Psoas muscle (tissue), 7 donors: ENCODE measurements at regions not wholly inside any gene's neighbourhood (a gene's known extent, or its start where the extent isn't known, plus 50 kb on each side); places are given as distances from the start of the nearest gene placed in this dataset.

ENCODE experiments used
- ATAC-seq, 4 donors: fragments of 200-7000 bp; cut with Tn5 transposase; one replicate each; pipeline ENCODE4 v1.9.1; 2020; ENCODE audit warnings: moderate library complexity in 3 of 4, mild to moderate bottlenecking in 2 of 4
- DNase-seq, 2 donors: peaks; one replicate each; pipeline ENCODE4 v3.0.0-alpha.2; 2020
- H3K27ac ChIP-seq: fragments of 200-600 bp; one replicate; pipeline ENCODE4 v1.8.0; 2022
- H3K27me3 ChIP-seq, 3 donors: fragments of 200-600 bp in 1 of 3; one replicate each; pipeline versions ENCODE4 v1.6.1 to v1.8.0; 2013 to 2022; ENCODE audit warnings: low read length in 2 of 3, mild to moderate bottlenecking in 2 of 3, moderate library complexity in 1 of 3; ENCODE audit not compliant: insufficient read depth in 3 of 3
- H3K36me3 ChIP-seq, 2 donors: fragments of 200-600 bp in 1 of 2; one replicate each; pipeline versions ENCODE4 v1.6.1 to v1.8.0; 2013 to 2022; ENCODE audit warnings: low read depth in 1 of 2, mild to moderate bottlenecking in 1 of 2, moderate library complexity in 1 of 2; ENCODE audit not compliant: insufficient read depth in 1 of 2
- H3K4me1 ChIP-seq: fragments of 200-600 bp; one replicate; pipeline ENCODE4 v1.8.0; 2022
- H3K4me3 ChIP-seq: fragments of 200-600 bp; one replicate; pipeline ENCODE4 v1.8.0; 2022; ENCODE audit warnings: mild to moderate bottlenecking
- H3K9me3 ChIP-seq: fragments of 200-600 bp; one replicate; pipeline ENCODE4 v1.8.0; 2022
- CTCF ChIP-seq: fragments of 200-600 bp; IDR thresholded peaks from one replicate; pipeline ENCODE4 v1.8.0; 2022; ENCODE audit warnings: antibody characterized with exemption
- WGBS, 3 donors: extraction: QIAGEN DNeasy Blood & Tissue Kit; methylation state at CpG; one replicate each; pipeline versions ENCODE4 v1.1.6 to v1.1.7; 2013; 5-methylcytosine and 5-hydroxymethylcytosine counted together
- intact Hi-C, 2 donors: fragments of 100-400 bp; cut with DNase I; formaldehyde crosslinking; loops; one replicate each; pipeline versions ENCODE4 v1.11.0 to v1.14.2; 2022
- donor health status: healthy with polysubstance abuse.
- donor health status: DM: no; HTN: no; CAD: no; lungs with moderate emphysema.
- donor health status: Bipolar disorder and iron deficiency.
- donor health status: healthy.
- donor health status: DM: yes; HTN: yes; CAD: no.
- donor health status: DM: no; HTN: no; CAD: no.
- donor health status: DM: yes; HTN: yes; CAD: no.

- WGBS, 3 donors, result 77 to 82% (median 80%) methylated on average over 2 of the region's 2 CpGs
- ATAC-seq, result no peak
- Histone ChIP-seq H3K9me3 (no peaks in the 10 kb centered on the region), H3K36me3 (no peaks in the 10 kb centered on the region), H3K4me1 (no peaks in the 10 kb centered on the region), H3K27me3 (no peaks in the 10 kb centered on the region), H3K4me3 (no peak overlapping the region), H3K27ac (no peak overlapping the region)
- no peak for DNase-seq
- intact Hi-C loops, result no loop called here
- no peak for TF ChIP-seq CTCF
These were observed 86.9 kb downstream of the FGF9 start for GRCh38 chr13:21757763-21758162.

- H3K4me3 ChIP-seq, result no peak overlapping the region
- DNase-seq, result no peak
- H3K36me3 ChIP-seq, result no peaks in the 10 kb centered on the region
- WGBS, 3 donors, result 85 to 87% (median 86%) methylated on average over 5 of the region's 5 CpGs
- TF ChIP-seq CTCF, result no peak
- H3K9me3 ChIP-seq, result no peaks in the 10 kb centered on the region
- no peak for ATAC-seq
- intact Hi-C loops, result no loop called here
- no peak overlapping the region for H3K27ac ChIP-seq
- H3K4me1 ChIP-seq, result no peaks in the 10 kb centered on the region
- H3K27me3 ChIP-seq, result no peaks in the 10 kb centered on the region
These were observed 87.6 kb downstream of the FGF9 start for GRCh38 chr13:21758441-21758840.

GRCh38 chr13:21759463-21759862 lies 88.6 kb downstream of the FGF9 start:
- H3K4me1 ChIP-seq, result no peaks in the 10 kb centered on the region
- WGBS, 3 donors, result 81 to 87% (median 82%) methylated on average over 5 of the region's 5 CpGs
- no peaks in the 10 kb centered on the region for H3K36me3 ChIP-seq
- H3K27ac ChIP-seq, result no peak overlapping the region
- H3K9me3 ChIP-seq, result no peaks in the 10 kb centered on the region
- no peak for TF ChIP-seq CTCF
- DNase-seq, result no peak
- ATAC-seq, result no peak
- H3K4me3 ChIP-seq, result no peak overlapping the region
- no peaks in the 10 kb centered on the region for H3K27me3 ChIP-seq
- intact Hi-C loops, result no loop called here

DNA sequence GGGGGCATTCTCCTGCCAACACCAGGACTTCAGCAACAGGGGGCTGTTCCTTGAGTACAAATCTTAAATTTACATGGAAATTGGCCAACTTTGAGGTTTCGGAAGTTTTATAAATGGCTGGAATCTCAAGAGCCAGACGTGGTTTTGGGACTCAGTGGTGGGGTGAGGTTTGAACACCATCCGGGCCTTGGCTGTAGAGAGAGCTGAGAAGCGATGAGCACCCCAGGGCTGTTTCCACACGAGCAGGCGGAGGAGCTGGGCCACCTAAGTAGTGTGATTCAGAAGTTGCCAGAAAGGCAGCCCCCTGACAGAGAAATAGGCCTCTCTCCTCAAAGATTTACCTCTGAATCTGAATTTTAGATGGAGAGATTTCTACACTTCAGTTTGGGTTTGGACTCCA lies 89.0 kb downstream of the FGF9 start:
- intact Hi-C loops, result loop anchor here in 1 of 2 donors (2.0 kb wide), 1 partner anchor 77 kb away; no protein-coding TSS in a partner anchor
- ATAC-seq (no peak), DNase-seq (no peak)
- 86 to 94% (median 89%) methylated on average over 6 of the region's 6 CpGs for WGBS, 3 donors
- H3K27me3 ChIP-seq, result no peaks in the 10 kb centered on the region
- no peak overlapping the region for H3K27ac ChIP-seq
- no peak overlapping the region for H3K4me3 ChIP-seq
- TF ChIP-seq CTCF, result no peak
- H3K36me3 ChIP-seq, result no peaks in the 10 kb centered on the region
- no peaks in the 10 kb centered on the region for H3K9me3 ChIP-seq
- H3K4me1 ChIP-seq, result no peaks in the 10 kb centered on the region

GRCh38 chr13:21761770-21762169 lies 90.9 kb downstream of the FGF9 start:
- WGBS, 3 donors, result 80 to 87% (median 87%) methylated on average over 5 of the region's 5 CpGs
- no peak for TF ChIP-seq CTCF
- no peak for ATAC-seq
- H3K27me3 ChIP-seq, result no peaks in the 10 kb centered on the region
- H3K4me3 ChIP-seq, result no peak overlapping the region
- H3K4me1 ChIP-seq, result no peaks in the 10 kb centered on the region
- intact Hi-C loops, result loop anchor here in 1 of 2 donors (2.0 kb wide), 1 partner anchor 79 kb away; no protein-coding TSS in a partner anchor
- no peak overlapping the region for H3K27ac ChIP-seq
- H3K9me3 ChIP-seq, result no peaks in the 10 kb centered on the region
- H3K36me3 ChIP-seq, result no peaks in the 10 kb centered on the region
- no peak for DNase-seq
